CD1c-positive myeloid dendritic cell (primary cell): ENCODE measurements at regions not wholly inside any gene's neighbourhood (a gene's known extent, or its start where the extent isn't known, plus 50 kb on each side); places are given as distances from the start of the nearest gene placed in this dataset.
"Not testable (repeated sequence)": the region's sequence is repeated elsewhere in the genome, so short reads cannot be mapped to it uniquely, and the experiment has no call there.

Experiments
- DNase-seq: peaks from one replicate; pipeline ENCODE4 v3.0.0-alpha.2; 2016; ENCODE audit errors: extremely low spot score

GRCh38 chr5:121485281-121485680 lies 366.4 kb upstream of the FTMT start:
- DNase-seq = no peak

- not testable (repeated sequence) for DNase-seq
These were observed 365.7 kb upstream of the FTMT start for GRCh38 chr5:121485999-121486398.

GRCh38 chr5:121489972-121490371 lies 361.7 kb upstream of the FTMT start:
- DNase-seq = no peak

- no peak for DNase-seq
These were observed 354.5 kb upstream of the FTMT start for GRCh38 chr5:121497176-121497575.

DNA sequence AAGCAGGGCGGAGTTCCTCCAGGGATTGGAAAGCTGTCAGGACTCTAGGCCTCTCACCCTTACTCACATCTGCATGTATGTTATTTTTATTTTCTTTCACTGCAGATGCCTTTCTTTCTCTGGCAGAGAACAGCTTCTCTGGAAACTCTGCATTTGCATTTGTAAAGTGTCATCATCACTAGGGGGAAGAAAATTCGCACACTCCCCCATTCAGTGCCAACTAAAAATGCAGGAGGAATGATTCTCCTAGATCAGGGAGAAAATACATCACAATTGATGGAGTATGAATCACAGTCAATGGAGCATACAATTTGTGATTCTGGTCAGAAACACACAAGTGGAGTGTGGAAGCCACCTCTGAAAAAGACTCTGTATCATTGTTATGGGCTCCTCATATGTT lies 351.4 kb upstream of the FTMT start:
- no peak for DNase-seq

DNA sequence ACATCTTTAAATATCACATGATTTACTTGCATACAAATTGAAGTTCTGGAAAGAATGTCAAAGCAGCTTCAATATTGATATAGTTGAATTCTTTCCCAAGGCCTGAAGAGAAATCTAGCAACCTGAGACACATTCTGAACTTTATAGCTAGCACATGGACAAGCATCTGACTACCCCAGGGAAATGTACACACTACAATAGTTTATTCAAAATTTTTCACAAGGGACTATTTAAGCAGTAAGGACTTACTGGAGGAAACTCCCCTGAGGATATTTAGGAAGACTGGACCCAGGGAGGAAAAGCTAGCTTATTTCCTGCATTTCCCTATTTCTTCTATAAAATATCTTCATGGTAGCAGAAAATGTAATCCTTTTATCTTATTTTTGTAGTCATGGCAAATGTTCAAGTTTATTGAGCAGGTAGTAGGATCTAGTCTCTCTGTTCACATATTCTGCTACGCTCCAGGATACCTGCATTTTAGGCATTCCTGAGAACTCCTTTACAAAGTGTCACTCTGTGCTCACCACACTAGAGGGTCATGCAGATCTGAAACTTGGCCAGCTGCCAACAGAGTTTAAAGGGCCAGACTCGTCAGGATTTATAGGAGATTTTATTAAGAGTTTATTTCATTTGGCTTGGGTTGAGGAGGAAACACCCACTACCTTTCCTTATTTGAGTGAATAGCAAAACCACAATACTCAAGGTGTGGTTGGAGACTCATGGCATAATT lies 348.4 kb upstream of the FTMT start:
- peak; percentile 22 for DNase-seq

- DNase-seq = no peak
These were observed 334.7 kb upstream of the FTMT start for GRCh38 chr5:121516997-121517396.

GRCh38 chr5:121525706-121526105 lies 326.0 kb upstream of the FTMT start:
- DNase-seq = no peak

DNA sequence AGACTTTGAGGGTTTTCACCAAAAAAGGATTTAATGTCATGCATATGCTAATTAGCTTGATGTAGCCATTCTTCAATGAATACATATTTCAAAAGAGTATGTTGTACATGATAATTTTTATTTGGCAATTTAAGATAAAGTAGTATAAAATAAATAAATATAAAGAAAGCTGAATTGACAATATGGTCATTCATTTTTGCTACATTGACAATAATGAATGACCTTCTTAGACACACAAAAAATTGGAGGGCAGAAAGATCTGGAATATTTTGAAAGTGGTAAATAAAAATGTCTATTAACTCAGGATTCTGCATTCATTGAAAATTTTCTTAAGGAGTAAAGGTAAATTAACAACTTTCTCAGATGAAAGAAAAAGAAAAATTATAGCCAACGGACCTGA lies 324.8 kb upstream of the FTMT start:
- no peak for DNase-seq

GRCh38 chr5:121533814-121534213 lies 317.9 kb upstream of the FTMT start:
- no peak for DNase-seq

- no peak for DNase-seq
These were observed 300.7 kb upstream of the FTMT start for GRCh38 chr5:121550989-121551388.

DNA sequence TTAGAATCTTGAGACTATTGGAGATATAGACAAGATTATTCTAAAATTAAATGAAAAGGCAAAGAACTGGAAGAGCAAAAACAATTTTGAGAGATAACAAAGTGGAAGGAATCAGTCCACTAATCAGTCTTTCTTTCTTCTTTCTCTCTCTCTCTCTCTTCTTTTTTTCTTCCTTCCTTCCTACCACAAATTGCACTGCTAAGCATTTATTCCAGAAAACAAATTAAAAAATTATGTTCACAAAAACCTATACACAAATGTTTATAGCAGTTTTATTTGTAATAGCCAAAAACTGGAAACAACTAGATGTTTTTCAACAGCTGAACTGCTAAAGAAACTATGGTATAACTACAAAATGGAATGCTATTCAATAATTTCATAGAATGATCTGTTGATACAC lies 291.9 kb upstream of the FTMT start:
- no peak for DNase-seq

GRCh38 chr5:121572061-121572460 lies 279.6 kb upstream of the FTMT start:
- DNase-seq = no peak

- DNase-seq = no peak
These were observed 277.8 kb upstream of the FTMT start for GRCh38 chr5:121573721-121574382.

DNA sequence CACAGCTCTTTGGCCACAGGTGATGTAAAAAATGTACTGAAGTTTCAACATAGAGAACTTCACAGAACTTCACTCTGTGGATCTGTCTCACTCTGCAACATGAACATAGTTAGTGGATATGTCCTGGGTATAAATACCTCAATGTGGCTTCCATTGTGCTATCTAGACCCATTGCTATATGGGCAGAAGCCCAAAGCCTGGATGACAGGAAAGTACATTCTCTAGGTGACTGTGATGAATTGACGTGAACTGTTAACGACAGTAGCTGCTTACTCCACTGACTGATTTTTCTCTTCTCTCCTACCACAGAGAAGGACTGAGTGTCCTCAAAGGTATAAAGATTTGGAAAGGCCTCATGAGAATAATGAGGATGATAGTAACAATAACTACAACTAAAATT lies 270.1 kb upstream of the FTMT start:
- DNase-seq = no peak

DNA sequence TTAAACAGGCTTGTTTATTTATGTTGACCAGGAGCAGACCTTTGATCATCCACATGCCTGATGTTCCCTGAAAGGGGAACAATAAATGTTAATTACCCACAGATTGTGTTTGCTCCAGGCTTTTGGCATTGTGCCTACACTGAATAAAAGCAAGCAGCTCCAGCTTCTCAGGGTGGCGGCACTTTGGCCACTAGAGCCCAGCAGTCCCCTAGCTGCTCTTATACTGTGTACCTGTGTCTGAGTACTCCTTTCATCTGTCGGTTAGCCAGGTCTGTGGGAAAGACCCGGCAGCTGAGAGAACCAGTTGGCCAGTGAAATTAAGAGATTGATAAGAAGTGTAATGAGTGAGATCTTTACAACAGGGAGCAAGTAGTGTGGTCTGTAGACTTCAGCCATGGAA lies 254.8 kb upstream of the FTMT start:
- no peak for DNase-seq

DNA sequence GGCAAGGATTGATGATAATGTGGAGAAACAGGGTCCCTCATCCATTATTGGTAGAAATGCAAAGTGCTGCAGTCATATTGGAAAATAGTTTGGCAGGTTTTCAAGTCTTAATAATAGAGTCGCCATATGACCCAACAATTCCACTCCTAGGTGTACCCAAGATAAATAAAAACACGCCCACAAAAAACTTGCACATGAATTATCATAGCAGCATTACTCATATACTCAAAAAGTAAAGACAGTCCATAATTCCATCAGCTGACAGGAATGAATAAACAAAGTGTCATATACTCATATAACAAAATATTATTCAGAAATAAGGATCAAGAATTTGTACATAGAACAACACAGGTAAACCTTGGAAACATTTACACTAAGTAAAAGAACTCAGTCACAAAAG lies 242.9 kb upstream of the FTMT start:
- no peak for DNase-seq

DNA sequence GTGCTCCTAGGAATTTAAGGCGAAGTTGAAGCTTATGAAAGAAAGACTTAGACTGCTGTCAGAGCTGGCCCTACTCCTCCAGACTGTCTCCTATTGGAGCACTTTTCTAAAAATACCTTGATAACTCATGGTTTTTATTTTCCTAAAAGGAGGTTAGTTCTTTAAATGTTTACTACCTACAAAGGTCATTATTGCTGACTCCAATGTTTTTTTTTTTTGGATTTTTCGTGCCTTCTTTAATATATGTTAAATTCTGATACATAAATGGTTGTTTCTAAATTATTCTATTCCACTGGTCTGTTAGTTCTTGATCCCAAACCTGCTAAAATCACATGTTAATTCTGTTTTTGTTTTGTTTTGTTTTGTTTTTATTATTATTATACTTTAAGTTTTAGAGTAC lies 227.6 kb upstream of the FTMT start:
- no peak for DNase-seq

GRCh38 chr5:121628783-121629182 lies 222.9 kb upstream of the FTMT start:
- no peak for DNase-seq

GRCh38 chr5:121630402-121630801 lies 221.3 kb upstream of the FTMT start:
- DNase-seq = no peak

- no peak for DNase-seq
These were observed 216.7 kb upstream of the FTMT start for GRCh38 chr5:121634946-121635345.

DNA sequence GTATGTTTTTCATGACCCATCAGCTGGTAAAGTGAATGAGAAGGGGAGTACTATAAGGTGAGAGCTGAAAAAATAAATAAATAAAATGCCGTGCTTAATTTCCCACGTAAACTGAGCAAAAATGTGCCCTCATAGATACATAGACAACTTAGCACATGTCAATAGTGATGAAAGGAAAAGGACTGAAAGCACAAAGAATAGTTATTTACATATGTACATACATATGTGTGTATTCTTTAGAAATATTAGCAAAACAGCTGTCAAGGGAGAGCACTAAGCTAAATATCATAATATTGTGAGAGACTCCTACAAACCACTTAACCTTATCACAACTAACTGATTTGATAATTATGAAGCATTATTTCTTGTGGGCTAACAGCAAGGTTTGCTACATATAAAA lies 213.6 kb upstream of the FTMT start:
- DNase-seq = no peak

GRCh38 chr5:121640298-121640697 lies 211.4 kb upstream of the FTMT start:
- DNase-seq = no peak

DNA sequence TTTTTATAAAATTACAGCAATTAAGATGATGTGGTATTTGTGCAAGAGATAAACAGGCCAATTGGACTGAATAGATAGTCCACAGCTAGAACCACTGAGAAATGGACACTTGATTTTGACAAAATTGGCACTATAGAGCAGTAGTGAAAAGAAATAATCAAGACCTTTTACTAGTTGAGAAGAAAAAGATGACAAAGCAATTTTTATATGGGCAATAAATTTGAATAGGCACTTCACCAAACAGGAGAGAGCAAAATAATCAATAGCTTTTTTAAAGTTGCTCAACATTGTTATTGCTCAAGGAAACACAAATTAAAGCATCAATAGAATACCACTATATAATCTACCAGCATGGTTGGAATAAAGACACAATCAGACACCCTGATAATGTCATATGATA lies 193.5 kb upstream of the FTMT start:
- no peak for DNase-seq
